GM12878 (cell line): ENCODE measurements at regions not wholly inside any gene's neighbourhood (a gene's known extent, or its start where the extent isn't known, plus 50 kb on each side); places are given as distances from the start of the nearest gene placed in this dataset.

Experiments used
- ATAC-seq: fragments of 200-7000 bp; cut with Tn5 transposase; 3 replicates; pipeline ENCODE4 v1.9.1; 2020; ENCODE audit warnings: mild to moderate bottlenecking, moderate library complexity
- BruUV-seq: library from RNA; stranded (reverse); fragments of 400-500 nt; replicated peaks from 2 replicates; lab custom pipeline; 2021; lab: Mats Ljungman, UMichigan
- CTCF ChIA-PET: fragments of 300-600 bp; sonication (Branson Sonifier 250); formaldehyde crosslinking; extraction: SDS; loops from one replicate; lab custom pipeline; 2021; ENCODE audit warnings: inconsistent platforms; lab: Yijun Ruan, JAX
- POLR2A ChIA-PET: fragments of 350-600 bp; formaldehyde crosslinking; extraction: SDS; loops from one replicate; lab custom pipeline; 2021; ENCODE audit warnings: inconsistent platforms; lab: Charles Lee
- RAD21 ChIA-PET: fragments of 300-600 bp; sonication (Branson Sonifier 250); formaldehyde crosslinking; loops from one replicate; lab custom pipeline; 2023; ENCODE audit warnings: antibody characterized with exemption; ENCODE audit not compliant: unreplicated experiment; lab: Charles Lee
- SMC1A ChIA-PET: fragments of 300-600 bp; sonication (Branson Sonifier 250); formaldehyde crosslinking; loops from one replicate; lab custom pipeline; 2023; ENCODE audit not compliant: unreplicated experiment, uncharacterized antibody; lab: Charles Lee
- DNase-seq: peaks from one replicate; pipeline ENCODE4 v3.0.0-alpha.2; 2011; ENCODE audit warnings: low read depth, low spot score
- FAIRE-seq: peaks from 3 replicates; lab custom pipeline; 2011; peaks lifted over from hg19 to GRCh38; lab: Jason Lieb, UNC
- H2AFZ ChIP-seq: 2 replicates; pipeline ENCODE4 v1.6.0; 2011; ENCODE audit warnings: low read depth, low read length, control low read depth; ENCODE audit not compliant: control insufficient read depth
- H3K27ac ChIP-seq: 2 replicates; pipeline ENCODE4 v1.5.1; 2011; ENCODE audit warnings: control low read depth; ENCODE audit not compliant: control insufficient read depth, insufficient read depth
- H3K27me3 ChIP-seq, 2 experiments: replicated peaks in 1 of 2; 2 replicates each; pipeline versions ENCODE4 v1.6.0 to v1.6.1; 2011; ENCODE audit warnings: low read length in 1 of 2; ENCODE audit not compliant: control insufficient read depth in 2 of 2, insufficient read depth in 2 of 2
- H3K36me3 ChIP-seq, 2 experiments: 2 replicates each; pipeline ENCODE4 v1.5.1; 2011; ENCODE audit warnings: low read length in 1 of 2; ENCODE audit not compliant: control insufficient read depth in 2 of 2, insufficient read depth in 2 of 2
- H3K4me1 ChIP-seq: 2 replicates; pipeline ENCODE4 v1.6.1; 2011; ENCODE audit warnings: mild to moderate bottlenecking, low read length, moderate library complexity, mixed read lengths; ENCODE audit not compliant: control insufficient read depth, insufficient read depth
- H3K4me2 ChIP-seq: 2 replicates; pipeline ENCODE4 v1.6.0; 2011; ENCODE audit warnings: control low read depth; ENCODE audit not compliant: control insufficient read depth, insufficient read depth
- H3K4me3 ChIP-seq: fragments of 200-600 bp; sonication (generic); 2 replicates; pipeline ENCODE4 v1.5.1; 2016
- H3K79me2 ChIP-seq: 2 replicates; pipeline ENCODE4 v1.6.0; 2011; ENCODE audit warnings: low read length; ENCODE audit not compliant: control insufficient read depth, insufficient read depth
- H3K9ac ChIP-seq: 2 replicates; pipeline ENCODE4 v1.8.0; 2011; ENCODE audit warnings: low read length, control low read depth, mixed read lengths; ENCODE audit not compliant: control insufficient read depth, insufficient read depth
- H3K9me3 ChIP-seq: replicated peaks from 3 replicates; pipeline ENCODE4 v1.5.1; 2011; ENCODE audit warnings: mild to moderate bottlenecking, low read length; ENCODE audit not compliant: control insufficient read depth, insufficient read depth
- H4K20me1 ChIP-seq: 2 replicates; pipeline ENCODE4 v1.6.0; 2011; ENCODE audit not compliant: control insufficient read depth, insufficient read depth
- BHLHE40 ChIP-seq, 2 experiments: fragments of 450-650 bp in 1 of 2; IDR thresholded peaks; 2 replicates each; pipeline ENCODE4 v1.6.1; 2011 to 2017; ENCODE audit warnings: low read depth in 2 of 2, borderline replicate concordance in 1 of 2, improper control_type of control experiment in 1 of 2, low read length in 1 of 2, mild to moderate bottlenecking in 1 of 2
- EED ChIP-seq: sonication (generic); IDR thresholded peaks from 2 replicates; pipeline ENCODE4 v1.6.1; 2016; ENCODE audit warnings: antibody characterized with exemption, low read depth
- ESRRA ChIP-seq: IDR thresholded peaks from 2 replicates; pipeline ENCODE4 v1.6.1; 2012; ENCODE audit warnings: mild to moderate bottlenecking, low read length, improper control_type of control experiment
- HSF1 ChIP-seq: fragments of 150-350 bp; IDR thresholded peaks from 2 replicates; pipeline ENCODE4 v1.6.1; 2014; ENCODE audit warnings: mild to moderate bottlenecking, low read depth, low read length
- IKZF2 ChIP-seq, 2 experiments: fragments of 450-650 bp; IDR thresholded peaks; 2 replicates each; pipeline ENCODE4 v1.6.1; 2017; ENCODE audit warnings: mild to moderate bottlenecking in 2 of 2, moderate library complexity in 2 of 2
- KAT2A ChIP-seq: conservative IDR thresholded peaks from 2 replicates; pipeline ENCODE4 v1.6.1; 2011; ENCODE audit warnings: low read depth, low read length; ENCODE audit not compliant: control insufficient read depth
- MTA2 ChIP-seq: fragments of 450-650 bp; IDR thresholded peaks from 2 replicates; pipeline ENCODE4 v1.6.1; 2016; ENCODE audit warnings: low read depth, mild to moderate bottlenecking, moderate library complexity
- MTA3 ChIP-seq: IDR thresholded peaks from 2 replicates; pipeline ENCODE4 v1.6.1; 2012; ENCODE audit warnings: low read length, inconsistent platforms, borderline replicate concordance
- PAX5 ChIP-seq: IDR thresholded peaks from 2 replicates; pipeline ENCODE4 v1.6.1; 2011; ENCODE audit warnings: low read depth, low read length, borderline replicate concordance
- POLR2AphosphoS5 ChIP-seq: IDR thresholded peaks from 2 replicates; pipeline ENCODE4 v1.6.1; 2011; ENCODE audit warnings: mild to moderate bottlenecking, low read length, inconsistent platforms
- STAT3 ChIP-seq: IDR thresholded peaks from 2 replicates; pipeline ENCODE4 v1.6.1; 2011; ENCODE audit warnings: low read depth, low read length, improper control_type of control experiment
- ZNF622 ChIP-seq: fragments of 450-650 bp; IDR thresholded peaks from 2 replicates; pipeline ENCODE4 v1.6.1; 2017; ENCODE audit warnings: mild to moderate bottlenecking, inconsistent platforms
- WGBS: methylation state at CpG from one replicate; pipeline ENCODE4 v1.1.6; 2016; ENCODE audit warnings: low lambda C conversion rate; ENCODE audit not compliant: insufficient replicate concordance, insufficient coverage; ENCODE audit errors: missing lambda C conversion rate; 5-methylcytosine and 5-hydroxymethylcytosine counted together
- in situ Hi-C: fragments of 300-500 bp; cut with MboI; formaldehyde crosslinking; loops from 9 replicates; pipeline ENCODE4 v1.14.3; 2018; ENCODE audit warnings: mixed read lengths
- intact Hi-C: fragments of 100-400 bp; cut with micrococcal nuclease; formaldehyde crosslinking; loops from one replicate; pipeline ENCODE4 v1.14.2; 2022; ENCODE audit not compliant: unreplicated experiment

- no peaks in the 10 kb centered on the region for H3K36me3 ChIP-seq
- FAIRE-seq, result no peak
- in situ Hi-C loops (no loop called here), intact Hi-C loops (no loop called here)
- TF ChIP-seq IKZF2 (IDR thresholded peaks at IDR 0.05), result no peak
- TF ChIP-seq BHLHE40 (IDR thresholded peaks at IDR 0.05; ENCODE audit: borderline replicate concordance in 1 of 2, low read depth in 2 of 2, low read length in 1 of 2), result no peak
- TF ChIP-seq STAT3, result no peak
- TF ChIP-seq HSF1, result no peak
- no peak for TF ChIP-seq ZNF622
- no peak for TF ChIP-seq MTA2
- TF ChIP-seq POLR2AphosphoS5, result no peak
- no peak for TF ChIP-seq KAT2A
- no peak for TF ChIP-seq EED
- no peak for TF ChIP-seq MTA3
- TF ChIP-seq ESRRA, result no peak
- TF ChIP-seq PAX5, result no peak
- H4K20me1 ChIP-seq, result no peaks in the 10 kb centered on the region
- ChIA-PET POLR2A (no interaction called here), SMC1A (no interaction called here), RAD21 (no interaction called here), CTCF (no interaction called here)
- H3K9me3 ChIP-seq, result no peaks in the 10 kb centered on the region
- WGBS, result 43% methylated on average over 4 of the region's 4 CpGs
- no peak for ATAC-seq
- no peaks in the 10 kb centered on the region for H3K4me1 ChIP-seq
- no peak overlapping the region for H3K9ac ChIP-seq
- no peaks in the 10 kb centered on the region for H3K27me3 ChIP-seq
- BruUV-seq, result no TSS peak
- H3K4me2 ChIP-seq, result no peak overlapping the region
- H3K4me3 ChIP-seq, result no peak overlapping the region
- no peak for DNase-seq
- H3K79me2 ChIP-seq, result no peaks in the 10 kb centered on the region
- H3K27ac ChIP-seq, result no peak overlapping the region
- H2AFZ ChIP-seq, result no peak overlapping the region
These were observed 813.0 kb downstream of the LUZP2 start for GRCh38 chr11:25309818-25310217.
